ENCODE measurements at regions not wholly inside any gene's neighbourhood (a gene's known extent, or its start where the extent isn't known, plus 50 kb on each side); places are given as distances from the start of the nearest gene placed in this dataset.
"Not testable (repeated sequence)": the region's sequence is repeated elsewhere in the genome, so short reads cannot be mapped to it uniquely, and the experiment has no call there.

- H3K4me3 ChIP-seq (ENCODE audit: low read length): no peak overlapping the region
- H3K4me2 ChIP-seq (ENCODE audit: low read length): no peak overlapping the region
- no peaks in the 10 kb centered on the region for H3K79me2 ChIP-seq (replicated peaks; ENCODE audit: insufficient read depth, low read length)
- H4K20me1 ChIP-seq (ENCODE audit: insufficient read depth): no peaks in the 10 kb centered on the region
- H3K27ac ChIP-seq (ENCODE audit: low read length): no peak overlapping the region
- no peaks in the 10 kb centered on the region for H3K9me3 ChIP-seq (ENCODE audit: low read length)
- H3F3A ChIP-seq (ENCODE audit: insufficient read depth, low read length, poor library complexity, severe bottlenecking): no peaks in the 10 kb centered on the region
- TF ChIP-seq EZH2 (IDR thresholded peaks at IDR 0.05; ENCODE audit: borderline replicate concordance, insufficient read depth, low read length, poor library complexity, severe bottlenecking) (no peak), MXI1 (conservative IDR thresholded peaks at IDR 0.05; ENCODE audit: poor library complexity, severe bottlenecking) (no peak), EP300 (conservative IDR thresholded peaks at IDR 0.05; ENCODE audit: poor library complexity, severe bottlenecking) (no peak)
- H3K36me3 ChIP-seq (ENCODE audit: insufficient read depth, low read length): no peaks in the 10 kb centered on the region
- no peaks in the 10 kb centered on the region for H3K9me2 ChIP-seq (ENCODE audit: insufficient read depth, low read length)
- no peak overlapping the region for H2AFZ ChIP-seq (ENCODE audit: low read depth, low read length)
- H3K27me3 ChIP-seq (ENCODE audit: insufficient read depth, low read depth, low read length): no peaks in the 10 kb centered on the region
- no peak overlapping the region for H3K9ac ChIP-seq (ENCODE audit: low read length)
Observed at GRCh38 chr16:29154088-29154487, 169.2 kb downstream of the LAT start.

- H2AFZ ChIP-seq (ENCODE audit: low read depth, low read length); H4K20me1 ChIP-seq (ENCODE audit: insufficient read depth); H3K79me2 ChIP-seq (replicated peaks; ENCODE audit: insufficient read depth, low read length); H3F3A ChIP-seq (ENCODE audit: insufficient read depth, low read length, poor library complexity, severe bottlenecking); H3K4me3 ChIP-seq (ENCODE audit: low read length); H3K9me2 ChIP-seq (ENCODE audit: insufficient read depth, low read length); H3K9me3 ChIP-seq (ENCODE audit: low read length); H3K4me2 ChIP-seq (ENCODE audit: low read length); H3K27ac ChIP-seq (ENCODE audit: low read length); H3K9ac ChIP-seq (ENCODE audit: low read length); H3K27me3 ChIP-seq (ENCODE audit: insufficient read depth, low read depth, low read length); H3K36me3 ChIP-seq (ENCODE audit: insufficient read depth, low read length): not testable (repeated sequence)
Observed at GRCh38 chr16:29153307-29153706, 168.5 kb downstream of the LAT start.

GRCh38 chr16:29152544-29153031 lies 167.7 kb downstream of the LAT start:
- H3K79me2 ChIP-seq (replicated peaks; ENCODE audit: insufficient read depth, low read length); H3K4me3 ChIP-seq (ENCODE audit: low read length); H3K9me3 ChIP-seq (ENCODE audit: low read length); H3K36me3 ChIP-seq (ENCODE audit: insufficient read depth, low read length); H2AFZ ChIP-seq (ENCODE audit: low read depth, low read length); H4K20me1 ChIP-seq (ENCODE audit: insufficient read depth); H3K27me3 ChIP-seq (ENCODE audit: insufficient read depth, low read depth, low read length); H3K9me2 ChIP-seq (ENCODE audit: insufficient read depth, low read length); H3K27ac ChIP-seq (ENCODE audit: low read length); H3F3A ChIP-seq (ENCODE audit: insufficient read depth, low read length, poor library complexity, severe bottlenecking); H3K9ac ChIP-seq (ENCODE audit: low read length); H3K4me2 ChIP-seq (ENCODE audit: low read length): not testable (repeated sequence)

DNA sequence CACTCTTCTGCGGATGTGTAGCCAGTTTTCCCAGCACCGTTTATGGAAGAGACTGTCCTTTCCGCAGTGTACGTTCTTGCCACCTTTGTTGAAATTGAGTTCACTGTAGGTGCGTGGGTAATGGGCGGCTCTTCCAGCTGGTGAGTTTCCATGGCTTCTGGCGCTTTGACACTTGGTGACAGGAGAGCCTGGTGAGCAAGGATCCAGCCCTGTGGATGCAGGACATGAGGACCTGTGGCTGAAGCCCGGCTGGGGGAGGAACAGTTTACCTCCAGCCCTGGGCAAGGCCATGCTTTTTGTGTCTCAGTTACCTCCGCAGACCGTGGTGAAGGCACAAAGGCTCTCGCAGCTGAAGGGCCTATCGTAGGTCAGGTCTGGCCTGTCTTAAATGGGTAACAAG lies 166.5 kb downstream of the LAT start:
- Histone ChIP-seq H3K4me3 (ENCODE audit: low read length) (no peak overlapping the region), H3K4me2 (ENCODE audit: low read length) (no peak overlapping the region), H4K20me1 (ENCODE audit: insufficient read depth) (no peaks in the 10 kb centered on the region), H2AFZ (ENCODE audit: low read depth, low read length) (no peak overlapping the region), H3K9me2 (ENCODE audit: insufficient read depth, low read length) (no peaks in the 10 kb centered on the region), H3K9me3 (ENCODE audit: low read length) (no peaks in the 10 kb centered on the region), H3K9ac (ENCODE audit: low read length) (no peak overlapping the region), H3K27ac (ENCODE audit: low read length) (no peak overlapping the region), H3K27me3 (ENCODE audit: insufficient read depth, low read depth, low read length) (no peaks in the 10 kb centered on the region), H3K79me2 (replicated peaks; ENCODE audit: insufficient read depth, low read length) (no peaks in the 10 kb centered on the region), H3F3A (ENCODE audit: insufficient read depth, low read length, poor library complexity, severe bottlenecking) (no peaks in the 10 kb centered on the region), H3K36me3 (ENCODE audit: insufficient read depth, low read length) (no peaks in the 10 kb centered on the region)
- no peak for TF ChIP-seq SMC3 (conservative IDR thresholded peaks at IDR 0.05; ENCODE audit: poor library complexity)
- no peak for TF ChIP-seq TAF1 (IDR thresholded peaks at IDR 0.05; ENCODE audit: low read depth)
- no peak for TF ChIP-seq CTCF (IDR thresholded peaks at IDR 0.05; ENCODE audit: poor library complexity, severe bottlenecking)
- TF ChIP-seq REST (IDR thresholded peaks at IDR 0.05; ENCODE audit: borderline replicate concordance): no peak
- no peak for TF ChIP-seq EP300 (conservative IDR thresholded peaks at IDR 0.05; ENCODE audit: poor library complexity, severe bottlenecking)
- TF ChIP-seq RAD21 (conservative IDR thresholded peaks at IDR 0.05): no peak
- TF ChIP-seq POLR2AphosphoS5 (IDR thresholded peaks at IDR 0.05): no peak
- TF ChIP-seq MXI1 (conservative IDR thresholded peaks at IDR 0.05; ENCODE audit: poor library complexity, severe bottlenecking): no peak
- TF ChIP-seq EZH2 (IDR thresholded peaks at IDR 0.05; ENCODE audit: borderline replicate concordance, insufficient read depth, low read length, poor library complexity, severe bottlenecking): no peak

- not testable (repeated sequence) for H3K9me2 ChIP-seq (ENCODE audit: insufficient read depth, low read length); H3K9me3 ChIP-seq (ENCODE audit: low read length); H3K9ac ChIP-seq (ENCODE audit: low read length); H3K79me2 ChIP-seq (replicated peaks; ENCODE audit: insufficient read depth, low read length); H3K36me3 ChIP-seq (ENCODE audit: insufficient read depth, low read length); H2AFZ ChIP-seq (ENCODE audit: low read depth, low read length); H3F3A ChIP-seq (ENCODE audit: insufficient read depth, low read length, poor library complexity, severe bottlenecking); H3K27me3 ChIP-seq (ENCODE audit: insufficient read depth, low read depth, low read length); H3K4me3 ChIP-seq (ENCODE audit: low read length); H3K4me2 ChIP-seq (ENCODE audit: low read length); H3K27ac ChIP-seq (ENCODE audit: low read length); H4K20me1 ChIP-seq (ENCODE audit: insufficient read depth)
Observed at GRCh38 chr16:29149912-29150311, 165.1 kb downstream of the LAT start.
